Endothelial cell of umbilical vein (primary cell): ENCODE measurements at regions not wholly inside any gene's neighbourhood (a gene's known extent, or its start where the extent isn't known, plus 50 kb on each side); places are given as distances from the start of the nearest gene placed in this dataset.

Source experiments
- CTCF ChIP-seq, 2 donors: IDR thresholded peaks; 1 replicate in 1 of 2; 2 replicates in 1 of 2; pipeline ENCODE4 v1.5.1; 2011; ENCODE audit warnings: low read length in 2 of 2, mild to moderate bottlenecking in 2 of 2, moderate library complexity in 2 of 2, control low read depth in 1 of 2, inconsistent platforms in 1 of 2, low read depth in 1 of 2; ENCODE audit not compliant: insufficient read depth in 1 of 2; ENCODE audit errors: extremely low read depth in 1 of 2
- EZH2 ChIP-seq: IDR thresholded peaks from 2 replicates; pipeline ENCODE4 v1.6.1; 2012; ENCODE audit warnings: borderline replicate concordance, low read depth, mild to moderate bottlenecking, moderate library complexity, low read length, inconsistent platforms; ENCODE audit not compliant: severe bottlenecking
- MAX ChIP-seq: IDR thresholded peaks from 2 replicates; pipeline ENCODE4 v1.6.1; 2011; ENCODE audit not compliant: insufficient read depth, insufficient read length
- POLR2AphosphoS5 ChIP-seq: IDR thresholded peaks from 2 replicates; pipeline ENCODE4 v1.6.1; 2012; ENCODE audit warnings: low read depth, mild to moderate bottlenecking, control low read depth, low read length, moderate library complexity; ENCODE audit not compliant: insufficient read depth

- no peak for TF ChIP-seq CTCF (IDR thresholded peaks at IDR 0.05; ENCODE audit: extremely low read depth in 1 of 2, insufficient read depth in 1 of 2, low read depth in 1 of 2, low read length in 2 of 2)
- TF ChIP-seq EZH2 = no peak
- TF ChIP-seq POLR2AphosphoS5 = no peak
- TF ChIP-seq MAX = no peak
Observed at GRCh38 chr6:140063021-140063399, 688.6 kb upstream of the CITED2 start.
